ENCODE measurements at regions not wholly inside any gene's neighbourhood (a gene's known extent, or its start where the extent isn't known, plus 50 kb on each side); places are given as distances from the start of the nearest gene placed in this dataset.
"Not testable (repeated sequence)": the region's sequence is repeated elsewhere in the genome, so short reads cannot be mapped to it uniquely, and the experiment has no call there.

- Histone ChIP-seq H3K9me3 (ENCODE audit: control insufficient read depth in 1 of 2, low read length in 2 of 2) (no peaks in the 10 kb centered on the region), H3K36me3 (ENCODE audit: control insufficient read depth in 1 of 2, insufficient read depth in 2 of 2, low read length in 2 of 2) (no peaks in the 10 kb centered on the region), H3K4me3 (ENCODE audit: low read depth in 1 of 2, low read length in 2 of 2) (no peak overlapping the region), H3K4me1 (ENCODE audit: control insufficient read depth in 1 of 2, insufficient read depth in 2 of 2, low read length in 2 of 2) (no peaks in the 10 kb centered on the region), H3K27ac (ENCODE audit: low read length) (no peak overlapping the region), H3K27me3 (ENCODE audit: low read depth, low read length) (no peaks in the 10 kb centered on the region)
Observed at GRCh38 chr13:74751739-74752138, 617.5 kb upstream of the KLF12 start.

- H3K36me3 ChIP-seq (ENCODE audit: control insufficient read depth in 1 of 2, insufficient read depth in 2 of 2, low read length in 2 of 2) = no peaks in the 10 kb centered on the region
- no peak overlapping the region for H3K4me3 ChIP-seq (ENCODE audit: low read depth in 1 of 2, low read length in 2 of 2)
- H3K4me1 ChIP-seq (ENCODE audit: control insufficient read depth in 1 of 2, insufficient read depth in 2 of 2, low read length in 2 of 2) = no peaks in the 10 kb centered on the region
- H3K27me3 ChIP-seq (ENCODE audit: low read depth, low read length) = no peaks in the 10 kb centered on the region
- no peak overlapping the region for H3K27ac ChIP-seq (ENCODE audit: low read length)
- H3K9me3 ChIP-seq (ENCODE audit: control insufficient read depth in 1 of 2, low read length in 2 of 2) = no peaks in the 10 kb centered on the region
Observed at GRCh38 chr13:74747186-74747955, 613.2 kb upstream of the KLF12 start.

- H3K27ac ChIP-seq (ENCODE audit: low read length) = no peak overlapping the region
- H3K36me3 ChIP-seq (ENCODE audit: control insufficient read depth in 1 of 2, insufficient read depth in 2 of 2, low read length in 2 of 2) = no peaks in the 10 kb centered on the region
- H3K4me3 ChIP-seq (ENCODE audit: low read depth in 1 of 2, low read length in 2 of 2) = no peak overlapping the region
- no peaks in the 10 kb centered on the region for H3K4me1 ChIP-seq (ENCODE audit: control insufficient read depth in 1 of 2, insufficient read depth in 2 of 2, low read length in 2 of 2)
- no peaks in the 10 kb centered on the region for H3K27me3 ChIP-seq (ENCODE audit: low read depth, low read length)
- no peaks in the 10 kb centered on the region for H3K9me3 ChIP-seq (ENCODE audit: control insufficient read depth in 1 of 2, low read length in 2 of 2)
Observed at GRCh38 chr13:74743992-74744391, 609.8 kb upstream of the KLF12 start.

- H3K27me3 ChIP-seq (ENCODE audit: low read depth, low read length) = no peaks in the 10 kb centered on the region
- no peaks in the 10 kb centered on the region for H3K36me3 ChIP-seq (ENCODE audit: control insufficient read depth in 1 of 2, insufficient read depth in 2 of 2, low read length in 2 of 2)
- no peaks in the 10 kb centered on the region for H3K9me3 ChIP-seq (ENCODE audit: control insufficient read depth in 1 of 2, low read length in 2 of 2)
- no peaks in the 10 kb centered on the region for H3K4me1 ChIP-seq (ENCODE audit: control insufficient read depth in 1 of 2, insufficient read depth in 2 of 2, low read length in 2 of 2)
- H3K27ac ChIP-seq (ENCODE audit: low read length) = no peak overlapping the region
- no peak overlapping the region for H3K4me3 ChIP-seq (ENCODE audit: low read depth in 1 of 2, low read length in 2 of 2)
Observed at GRCh38 chr13:74741732-74742131, 607.5 kb upstream of the KLF12 start.

- H3K27me3 ChIP-seq (ENCODE audit: low read depth, low read length) = no peaks in the 10 kb centered on the region
- no peaks in the 10 kb centered on the region for H3K36me3 ChIP-seq (ENCODE audit: control insufficient read depth in 1 of 2, insufficient read depth in 2 of 2, low read length in 2 of 2)
- H3K9me3 ChIP-seq (ENCODE audit: control insufficient read depth in 1 of 2, low read length in 2 of 2) = no peaks in the 10 kb centered on the region
- no peak overlapping the region for H3K27ac ChIP-seq (ENCODE audit: low read length)
- H3K4me1 ChIP-seq (ENCODE audit: control insufficient read depth in 1 of 2, insufficient read depth in 2 of 2, low read length in 2 of 2) = no peaks in the 10 kb centered on the region
- H3K4me3 ChIP-seq (ENCODE audit: low read depth in 1 of 2, low read length in 2 of 2) = no peak overlapping the region
Observed at GRCh38 chr13:74732736-74733385, 598.7 kb upstream of the KLF12 start.

GRCh38 chr13:74731731-74732130 lies 597.5 kb upstream of the KLF12 start:
- Histone ChIP-seq H3K4me3 (ENCODE audit: low read depth in 1 of 2, low read length in 2 of 2) (no peak overlapping the region), H3K36me3 (ENCODE audit: control insufficient read depth in 1 of 2, insufficient read depth in 2 of 2, low read length in 2 of 2) (no peaks in the 10 kb centered on the region), H3K9me3 (ENCODE audit: control insufficient read depth in 1 of 2, low read length in 2 of 2) (no peaks in the 10 kb centered on the region), H3K27ac (ENCODE audit: low read length) (no peak overlapping the region), H3K4me1 (ENCODE audit: control insufficient read depth in 1 of 2, insufficient read depth in 2 of 2, low read length in 2 of 2) (no peaks in the 10 kb centered on the region), H3K27me3 (ENCODE audit: low read depth, low read length) (no peaks in the 10 kb centered on the region)

- H3K9me3 ChIP-seq (ENCODE audit: control insufficient read depth in 1 of 2, low read length in 2 of 2) = no peaks in the 10 kb centered on the region
- no peak overlapping the region for H3K4me3 ChIP-seq (ENCODE audit: low read depth in 1 of 2, low read length in 2 of 2)
- H3K36me3 ChIP-seq (ENCODE audit: control insufficient read depth in 1 of 2, insufficient read depth in 2 of 2, low read length in 2 of 2) = no peaks in the 10 kb centered on the region
- H3K27me3 ChIP-seq (ENCODE audit: low read depth, low read length) = no peaks in the 10 kb centered on the region
- no peaks in the 10 kb centered on the region for H3K4me1 ChIP-seq (ENCODE audit: control insufficient read depth in 1 of 2, insufficient read depth in 2 of 2, low read length in 2 of 2)
- H3K27ac ChIP-seq (ENCODE audit: low read length) = no peak overlapping the region
Observed at GRCh38 chr13:74730556-74731331, 596.5 kb upstream of the KLF12 start.

- Histone ChIP-seq H3K27ac (ENCODE audit: low read length) (no peak overlapping the region), H3K9me3 (ENCODE audit: control insufficient read depth in 1 of 2, low read length in 2 of 2) (no peaks in the 10 kb centered on the region), H3K4me3 (ENCODE audit: low read depth in 1 of 2, low read length in 2 of 2) (no peak overlapping the region), H3K36me3 (ENCODE audit: control insufficient read depth in 1 of 2, insufficient read depth in 2 of 2, low read length in 2 of 2) (no peaks in the 10 kb centered on the region), H3K4me1 (ENCODE audit: control insufficient read depth in 1 of 2, insufficient read depth in 2 of 2, low read length in 2 of 2) (no peaks in the 10 kb centered on the region), H3K27me3 (ENCODE audit: low read depth, low read length) (no peaks in the 10 kb centered on the region)
Observed at GRCh38 chr13:74726206-74726605, 592.0 kb upstream of the KLF12 start.

GRCh38 chr13:74718232-74718842 lies 584.1 kb upstream of the KLF12 start:
- H3K4me3 ChIP-seq (ENCODE audit: low read depth in 1 of 2, low read length in 2 of 2); H3K36me3 ChIP-seq (ENCODE audit: control insufficient read depth in 1 of 2, insufficient read depth in 2 of 2, low read length in 2 of 2); H3K27me3 ChIP-seq (ENCODE audit: low read depth, low read length); H3K9me3 ChIP-seq (ENCODE audit: control insufficient read depth in 1 of 2, low read length in 2 of 2); H3K27ac ChIP-seq (ENCODE audit: low read length); H3K4me1 ChIP-seq (ENCODE audit: control insufficient read depth in 1 of 2, insufficient read depth in 2 of 2, low read length in 2 of 2): not testable (repeated sequence)

GRCh38 chr13:74715718-74716117 lies 581.5 kb upstream of the KLF12 start:
- Histone ChIP-seq H3K9me3 (ENCODE audit: control insufficient read depth in 1 of 2, low read length in 2 of 2) (peaks cover 0 to 6% of the 10 kb centered on the region in 2 donors), H3K27me3 (ENCODE audit: low read depth, low read length) (no peaks in the 10 kb centered on the region), H3K4me3 (ENCODE audit: low read depth in 1 of 2, low read length in 2 of 2) (no peak overlapping the region), H3K27ac (ENCODE audit: low read length) (no peak overlapping the region), H3K4me1 (ENCODE audit: control insufficient read depth in 1 of 2, insufficient read depth in 2 of 2, low read length in 2 of 2) (no peaks in the 10 kb centered on the region), H3K36me3 (ENCODE audit: control insufficient read depth in 1 of 2, insufficient read depth in 2 of 2, low read length in 2 of 2) (no peaks in the 10 kb centered on the region)

- Histone ChIP-seq H3K27ac (ENCODE audit: low read length) (no peak overlapping the region), H3K4me3 (ENCODE audit: low read depth in 1 of 2, low read length in 2 of 2) (no peak overlapping the region), H3K4me1 (ENCODE audit: control insufficient read depth in 1 of 2, insufficient read depth in 2 of 2, low read length in 2 of 2) (no peaks in the 10 kb centered on the region), H3K36me3 (ENCODE audit: control insufficient read depth in 1 of 2, insufficient read depth in 2 of 2, low read length in 2 of 2) (no peaks in the 10 kb centered on the region), H3K27me3 (ENCODE audit: low read depth, low read length) (no peaks in the 10 kb centered on the region), H3K9me3 (ENCODE audit: control insufficient read depth in 1 of 2, low read length in 2 of 2) (no peaks in the 10 kb centered on the region)
Observed at GRCh38 chr13:74710006-74710405, 575.8 kb upstream of the KLF12 start.

Measured in muscle layer of duodenum (tissue), 2 donors.